HG03575 (cell line): ENCODE measurements at regions not wholly inside any gene's neighbourhood (a gene's known extent, or its start where the extent isn't known, plus 50 kb on each side); places are given as distances from the start of the nearest gene placed in this dataset.

ENCODE experiments used
- ATAC-seq: cut with Tn5 transposase; IDR thresholded peaks from one replicate; pipeline ENCODE4 v1.9.1; 2021; ENCODE audit not compliant: unreplicated experiment, insufficient number of reproducible peaks, low FRiP score; ENCODE audit errors: extremely low read depth

- no peak for ATAC-seq
Observed at GRCh38 chr5:57700072-57700471, 217.5 kb upstream of the ACTBL2 start.

- ATAC-seq: no peak
Observed at GRCh38 chr5:57698802-57699201, 216.2 kb upstream of the ACTBL2 start.

DNA sequence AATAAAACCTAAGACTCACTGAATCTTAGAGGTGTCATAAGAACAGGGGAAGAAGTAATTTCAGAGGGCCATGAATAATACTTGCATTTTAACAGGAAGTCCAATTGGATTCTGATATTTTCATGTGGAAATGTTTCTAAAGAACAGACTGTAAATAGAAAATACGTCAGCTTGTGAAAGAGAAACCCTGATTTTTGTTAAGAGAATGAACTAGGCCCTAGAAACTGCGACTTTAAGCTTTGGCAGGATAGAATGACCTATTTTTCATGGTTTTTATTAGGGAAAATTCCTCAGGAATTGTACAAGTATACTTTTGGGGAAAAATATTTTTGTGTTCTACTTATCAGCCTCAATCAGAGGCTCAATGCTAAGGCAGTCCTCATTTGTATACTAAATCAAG, 215.5 kb upstream of the ACTBL2 start:
- ATAC-seq: no peak

DNA sequence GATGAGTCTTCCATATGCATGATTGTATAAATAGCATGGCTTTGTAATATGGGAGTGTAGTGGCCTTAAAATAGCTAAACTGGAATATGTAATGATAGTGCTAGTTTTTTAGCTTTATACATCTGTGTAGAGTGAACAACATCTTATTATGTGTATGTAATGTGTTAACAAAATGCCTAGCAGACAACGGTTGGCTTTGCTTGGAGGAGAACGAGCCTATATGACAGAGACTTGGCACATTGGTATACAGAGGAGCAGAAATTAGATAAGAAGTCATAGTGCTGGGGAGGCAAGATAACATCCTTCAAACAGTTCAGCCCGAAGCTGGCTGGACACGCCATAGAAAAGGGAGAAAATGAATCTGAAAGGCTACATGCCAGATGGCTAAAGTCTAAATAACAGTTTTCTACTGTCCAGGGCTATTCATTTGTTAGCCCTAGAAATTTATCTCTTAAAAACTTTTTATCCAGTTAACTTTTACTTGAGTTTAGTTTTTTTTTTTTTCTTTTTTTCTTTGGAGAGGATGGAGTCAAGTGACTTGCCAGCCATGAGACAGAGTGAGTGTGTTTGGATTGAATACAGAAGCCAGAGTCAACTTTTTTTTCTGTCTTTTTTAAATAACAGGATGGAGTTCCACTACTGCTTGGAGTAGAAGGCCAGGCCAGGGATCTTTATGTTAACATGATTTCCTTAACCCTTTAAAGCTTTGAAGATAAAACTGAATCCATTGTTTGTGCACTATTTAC, 214.4 kb upstream of the ACTBL2 start:
- no peak for ATAC-seq

- ATAC-seq: no peak
Observed at GRCh38 chr5:57696389-57696769, 213.8 kb upstream of the ACTBL2 start.

DNA sequence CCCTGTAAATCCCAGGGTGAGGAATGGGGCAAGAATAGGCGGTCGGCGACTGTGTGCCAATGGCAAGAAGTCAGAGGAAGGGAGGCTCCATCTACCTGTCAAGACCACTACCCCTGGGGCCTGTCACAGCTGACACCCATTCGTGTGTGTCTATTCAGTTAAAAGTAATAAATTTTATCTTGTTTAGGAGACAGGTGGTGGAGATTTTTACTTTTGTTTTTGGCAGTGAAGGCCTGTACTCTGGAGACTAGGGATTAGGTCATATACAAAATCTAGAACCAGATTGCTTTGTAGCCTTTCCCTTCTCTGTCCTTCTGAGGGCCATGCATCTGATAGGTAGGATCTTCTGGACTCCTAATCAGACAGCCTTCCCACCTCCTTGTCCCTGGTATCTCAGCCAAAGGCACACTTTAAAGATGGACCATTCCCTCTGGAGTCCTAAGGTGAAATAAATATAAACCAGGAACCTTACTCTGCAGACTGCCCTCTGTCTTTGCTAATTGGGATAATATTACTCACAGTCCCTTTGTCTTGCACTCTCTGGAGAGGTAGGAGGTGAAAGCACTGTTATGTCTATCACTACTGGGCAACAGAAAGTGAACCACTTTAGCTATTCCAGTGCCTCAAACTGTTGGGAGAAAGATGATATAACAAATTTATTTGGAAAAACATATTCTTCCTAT, 213.2 kb upstream of the ACTBL2 start:
- no peak for ATAC-seq

DNA sequence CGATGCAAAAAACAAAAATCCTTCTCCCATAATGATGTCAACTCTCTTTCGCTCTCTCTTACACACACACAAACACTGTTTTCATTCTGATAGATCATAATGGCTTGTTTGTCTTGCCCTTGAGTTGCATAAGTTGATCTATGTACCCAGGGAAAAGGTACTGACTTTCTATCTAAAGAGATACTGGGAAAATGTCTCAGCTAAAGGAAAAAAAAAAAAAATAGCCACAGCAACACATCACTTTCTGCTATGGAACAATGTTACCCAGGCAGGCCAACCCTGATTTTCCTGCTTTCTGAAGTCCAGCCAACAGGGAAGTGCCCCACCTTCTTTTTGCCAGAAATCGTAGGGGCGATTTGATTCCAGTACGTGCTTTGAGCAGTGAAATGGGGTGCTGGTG, 212.6 kb upstream of the ACTBL2 start:
- ATAC-seq: no peak

DNA sequence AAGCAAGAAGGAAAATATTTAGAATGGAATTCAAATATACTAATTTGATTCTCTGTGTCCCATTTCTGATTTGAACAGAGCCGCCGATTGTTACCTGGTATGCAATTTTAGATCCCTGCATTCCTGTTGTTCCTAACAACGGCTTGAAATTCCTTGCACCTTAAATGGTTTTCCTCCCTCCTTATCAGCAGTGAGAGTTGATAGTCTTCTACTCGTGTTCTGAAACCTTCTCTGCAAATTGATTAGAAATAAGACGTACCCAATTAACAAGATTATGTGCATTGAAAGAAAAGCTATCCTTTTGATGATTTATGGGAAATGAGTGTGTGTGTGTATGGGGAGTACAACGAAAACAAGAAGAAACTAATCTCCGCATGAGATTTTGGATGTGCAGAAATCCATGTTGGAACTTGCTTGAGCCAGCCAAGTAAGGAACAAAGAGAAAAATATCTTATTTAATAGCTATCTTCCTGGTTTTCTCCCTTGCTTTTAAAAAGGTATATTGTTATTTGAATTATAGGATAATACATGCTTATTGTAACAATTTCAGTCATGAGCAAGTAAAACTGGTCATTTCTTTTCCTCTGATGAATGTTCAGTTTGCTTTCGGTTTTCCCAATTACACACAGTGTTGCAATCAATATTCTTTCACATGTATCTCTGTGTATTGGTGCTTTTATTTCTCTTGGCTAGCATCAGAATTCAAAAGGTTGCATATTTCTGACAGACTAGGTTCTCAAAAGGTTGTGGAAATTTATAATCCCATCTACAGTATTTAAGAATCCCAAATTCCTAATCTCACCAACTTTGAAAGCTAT, 211.1 kb upstream of the ACTBL2 start:
- no peak for ATAC-seq

DNA sequence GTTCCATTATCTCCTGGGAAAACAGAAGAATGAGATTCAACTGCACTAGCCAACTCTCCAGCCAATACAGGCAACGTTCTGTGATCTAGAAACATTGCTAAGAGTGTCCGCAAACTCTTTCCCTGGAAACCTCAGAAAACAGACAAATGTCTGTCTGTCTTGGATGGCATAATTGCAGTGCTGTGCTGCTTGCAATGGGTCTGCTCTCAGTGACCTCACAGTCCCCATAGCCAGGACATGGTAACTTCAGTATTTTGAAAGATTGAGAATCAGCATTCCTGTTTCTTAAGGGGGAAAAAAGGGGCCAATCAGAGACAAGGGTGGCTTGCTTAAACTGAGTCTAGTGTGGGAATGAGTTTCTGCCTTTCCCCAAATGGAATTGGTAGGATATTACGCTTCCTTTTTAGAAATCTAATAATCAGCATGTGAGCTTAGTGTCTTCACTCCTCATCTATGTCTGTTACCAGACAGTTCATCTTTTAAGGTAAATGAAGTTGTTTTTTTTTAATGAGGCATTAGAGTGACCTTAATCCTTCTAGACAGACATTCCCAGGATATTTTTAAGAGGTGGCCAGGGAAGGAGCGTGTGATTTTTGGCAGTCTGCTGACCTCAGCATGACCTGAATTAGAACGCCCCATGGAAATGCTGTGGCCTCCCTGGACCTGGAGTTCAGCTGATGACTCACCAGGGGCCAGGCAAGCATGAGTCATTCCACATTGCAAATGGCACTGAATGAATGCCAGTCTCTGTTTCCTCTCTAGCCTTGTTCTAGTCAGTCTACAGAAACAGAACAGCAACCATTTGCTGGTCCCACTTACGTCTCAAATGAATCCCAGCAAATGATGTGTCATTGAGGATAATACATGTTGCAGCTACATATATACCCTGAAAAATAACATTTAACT, 210.2 kb upstream of the ACTBL2 start:
- ATAC-seq: no peak

DNA sequence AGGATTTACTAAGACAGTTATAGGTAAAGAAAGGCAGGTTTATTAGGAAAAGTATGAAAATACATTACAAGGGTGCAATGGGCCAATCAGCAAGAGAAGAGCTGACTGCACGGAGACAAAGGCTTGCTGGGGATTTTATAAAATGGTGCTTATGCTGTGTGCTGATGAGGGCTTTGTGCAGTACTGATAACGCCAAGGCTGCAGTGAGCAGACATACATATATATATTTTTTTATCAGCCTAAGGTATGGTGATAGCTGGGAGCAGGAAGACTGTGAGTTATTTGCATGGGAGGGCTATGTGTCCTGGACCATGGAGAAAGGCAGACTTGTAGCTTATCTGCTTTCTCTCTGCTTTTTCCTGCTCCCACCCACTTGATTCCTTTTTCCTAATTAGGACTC, 208.1 kb upstream of the ACTBL2 start:
- ATAC-seq: no peak

DNA sequence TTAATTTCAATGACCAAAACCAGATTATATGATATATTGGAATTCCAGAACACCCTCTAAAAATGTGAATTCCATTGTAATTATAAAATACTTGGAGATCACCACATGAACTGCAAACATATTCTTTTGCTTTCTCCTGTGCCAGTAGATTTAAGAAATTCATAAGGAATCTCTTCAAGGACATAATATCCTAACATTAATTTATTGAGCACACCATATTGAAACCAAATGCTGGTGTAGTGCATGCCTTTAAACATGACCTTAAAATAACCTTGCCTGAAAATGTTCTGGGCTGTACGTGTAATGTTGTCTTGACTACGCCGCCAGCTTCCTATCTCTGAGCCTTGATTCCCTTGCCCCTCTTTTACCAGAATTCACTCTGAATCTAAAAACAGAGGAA, 205.0 kb upstream of the ACTBL2 start:
- no peak for ATAC-seq

DNA sequence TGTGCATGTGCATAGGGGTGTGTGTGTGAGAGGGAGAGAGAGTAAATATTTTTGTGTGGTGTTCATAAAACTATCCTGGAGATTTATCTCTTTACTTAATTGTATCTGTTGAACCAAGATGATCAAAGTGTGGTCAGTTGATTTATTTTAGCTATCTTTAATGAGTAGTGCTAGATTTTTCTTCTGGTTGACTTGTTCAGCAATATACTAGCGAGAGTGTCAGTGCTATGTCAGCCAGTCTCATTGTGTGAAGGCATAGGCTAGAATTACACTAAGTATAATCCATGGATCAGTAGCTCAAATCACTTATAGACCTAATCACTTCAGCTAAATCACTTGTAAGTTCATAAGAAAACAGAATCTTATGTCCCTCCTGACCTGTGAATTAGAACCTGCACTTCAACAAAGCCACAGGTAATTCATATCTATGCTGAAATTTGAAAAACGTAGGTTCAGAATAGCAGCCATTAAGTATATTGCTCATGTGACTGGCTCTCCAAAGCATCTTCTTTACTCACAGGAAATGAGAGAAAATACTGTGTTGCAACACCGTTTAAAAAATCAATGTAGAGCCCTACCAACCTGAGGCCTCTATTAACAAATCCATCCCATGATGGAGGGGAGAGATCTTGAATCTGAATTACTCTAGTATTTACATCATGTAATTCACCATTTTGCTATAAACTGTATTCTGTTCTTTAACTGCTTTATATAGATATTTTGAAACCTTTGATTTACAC, 203.1 kb upstream of the ACTBL2 start:
- ATAC-seq: no peak

GRCh38 chr5:57684299-57684702, 201.7 kb upstream of the ACTBL2 start:
- ATAC-seq: no peak

GRCh38 chr5:57683036-57683630, 200.5 kb upstream of the ACTBL2 start:
- no peak for ATAC-seq

- no peak for ATAC-seq
Observed at GRCh38 chr5:57681942-57682341, 199.3 kb upstream of the ACTBL2 start.

DNA sequence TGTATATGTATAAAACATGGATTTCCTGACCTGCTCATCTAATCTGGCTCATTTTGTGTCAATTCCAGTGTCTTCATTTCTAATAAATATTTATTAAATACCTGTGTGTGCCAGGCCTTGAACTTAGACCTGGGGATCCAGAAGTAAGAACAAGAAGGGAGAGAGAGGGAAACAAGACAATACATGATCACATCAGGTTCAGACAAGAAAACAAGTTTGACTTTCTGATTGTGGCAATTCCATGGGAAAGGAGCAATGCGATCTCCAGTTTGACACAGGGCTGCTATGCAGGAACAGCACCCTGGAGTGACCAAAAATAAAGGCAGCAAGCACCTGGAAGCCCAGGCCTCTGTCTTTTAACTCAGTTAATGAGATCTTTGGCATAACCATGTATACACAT, 198.1 kb upstream of the ACTBL2 start:
- ATAC-seq: no peak

GRCh38 chr5:57677235-57677634, 194.6 kb upstream of the ACTBL2 start:
- no peak for ATAC-seq
